Stomach smooth muscle (tissue), 2 donors: ENCODE measurements at regions not wholly inside any gene's neighbourhood (a gene's known extent, or its start where the extent isn't known, plus 50 kb on each side); places are given as distances from the start of the nearest gene placed in this dataset.

Source experiments
- H3K27ac ChIP-seq: one replicate; pipeline ENCODE4 v1.7.0; 2013; ENCODE audit warnings: mild to moderate bottlenecking, low read length, inconsistent platforms
- H3K27me3 ChIP-seq, 2 donors: one replicate each; pipeline ENCODE4 v1.7.0; 2013; ENCODE audit warnings: low read length in 2 of 2; ENCODE audit not compliant: insufficient read depth in 2 of 2, control insufficient read depth in 1 of 2
- H3K36me3 ChIP-seq, 2 donors: one replicate each; pipeline ENCODE4 v1.7.0; 2013; ENCODE audit warnings: low read length in 2 of 2; ENCODE audit not compliant: control insufficient read depth in 2 of 2, insufficient read depth in 2 of 2
- H3K4me1 ChIP-seq: one replicate; pipeline ENCODE4 v1.7.0; 2013; ENCODE audit warnings: low read length; ENCODE audit not compliant: control insufficient read depth, insufficient read depth
- H3K4me3 ChIP-seq, 2 donors: one replicate each; pipeline ENCODE4 v1.7.0; 2013; ENCODE audit warnings: low read length in 2 of 2
- H3K9ac ChIP-seq, 2 donors: one replicate each; pipeline ENCODE4 v1.7.0; 2013; ENCODE audit warnings: low read length in 2 of 2, mild to moderate bottlenecking in 1 of 2
- H3K9me3 ChIP-seq, 2 donors: one replicate each; pipeline ENCODE4 v1.7.0; 2013; ENCODE audit warnings: low read length in 2 of 2; ENCODE audit not compliant: control insufficient read depth in 2 of 2
- donor health status: healthy.
- donor health status: Pancreatic carcinoma.

- H3K27me3 ChIP-seq = no peaks in the 10 kb centered on the region
These were observed 78.6 kb upstream of the PFN2 start for GRCh38 chr3:150049317-150049716.

GRCh38 chr3:150041877-150042276 is 71.2 kb upstream of the PFN2 start:
- no peaks in the 10 kb centered on the region for H3K27me3 ChIP-seq
- H3K36me3 ChIP-seq = no peaks in the 10 kb centered on the region
- no peak overlapping the region for H3K4me3 ChIP-seq

More at GRCh38 chr3:150049317-150049716, 78.6 kb upstream of the PFN2 start:
- no peak overlapping the region for H3K9ac ChIP-seq
- H3K27ac ChIP-seq = no peak overlapping the region
- no peaks in the 10 kb centered on the region for H3K4me1 ChIP-seq
- no peaks in the 10 kb centered on the region for H3K36me3 ChIP-seq
- H3K9me3 ChIP-seq = peaks cover 0 to 2% of the 10 kb centered on the region in 2 donors
- no peak overlapping the region for H3K4me3 ChIP-seq

GRCh38 chr3:150040097-150040496 is 69.4 kb upstream of the PFN2 start:
- Histone ChIP-seq H3K27ac (no peak overlapping the region), H3K36me3 (no peaks in the 10 kb centered on the region), H3K9ac (no peak overlapping the region), H3K4me3 (no peak overlapping the region), H3K4me1 (no peaks in the 10 kb centered on the region), H3K9me3 (peaks cover 3 to 4% of the 10 kb centered on the region in 2 donors), H3K27me3 (no peaks in the 10 kb centered on the region)

More at GRCh38 chr3:150041877-150042276, 71.2 kb upstream of the PFN2 start:
- Histone ChIP-seq H3K9me3 (peaks cover 4 to 5% of the 10 kb centered on the region in 2 donors), H3K27ac (no peak overlapping the region), H3K9ac (no peak overlapping the region), H3K4me1 (no peaks in the 10 kb centered on the region)

GRCh38 chr3:150038830-150039229 is 68.1 kb upstream of the PFN2 start:
- Histone ChIP-seq H3K9me3 (peaks cover 3 to 4% of the 10 kb centered on the region in 2 donors), H3K9ac (no peak overlapping the region), H3K4me1 (no peaks in the 10 kb centered on the region), H3K4me3 (no peak overlapping the region), H3K36me3 (no peaks in the 10 kb centered on the region), H3K27ac (no peak overlapping the region), H3K27me3 (no peaks in the 10 kb centered on the region)

GRCh38 chr3:150036780-150037179 is 66.1 kb upstream of the PFN2 start:
- H3K9me3 ChIP-seq = peaks cover 0 to 4% of the 10 kb centered on the region in 2 donors
- no peaks in the 10 kb centered on the region for H3K27me3 ChIP-seq
- no peaks in the 10 kb centered on the region for H3K4me1 ChIP-seq
- no peak overlapping the region for H3K9ac ChIP-seq
- no peaks in the 10 kb centered on the region for H3K36me3 ChIP-seq
- H3K4me3 ChIP-seq = no peak overlapping the region
- H3K27ac ChIP-seq = no peak overlapping the region

- H3K9me3 ChIP-seq = no peaks in the 10 kb centered on the region
- H3K36me3 ChIP-seq = no peaks in the 10 kb centered on the region
- H3K9ac ChIP-seq = no peak overlapping the region
- H3K4me3 ChIP-seq = no peak overlapping the region
- no peak overlapping the region for H3K27ac ChIP-seq
- H3K4me1 ChIP-seq = no peaks in the 10 kb centered on the region
- no peaks in the 10 kb centered on the region for H3K27me3 ChIP-seq
These were observed 65.4 kb upstream of the PFN2 start for GRCh38 chr3:150035910-150036612.

GRCh38 chr3:150035301-150035779 is 64.6 kb upstream of the PFN2 start:
- Histone ChIP-seq H3K36me3 (no peaks in the 10 kb centered on the region), H3K9ac (no peak overlapping the region), H3K27ac (no peak overlapping the region), H3K4me1 (no peaks in the 10 kb centered on the region), H3K27me3 (no peaks in the 10 kb centered on the region), H3K4me3 (no peak overlapping the region), H3K9me3 (no peaks in the 10 kb centered on the region)

GRCh38 chr3:150033721-150034120 is 63.0 kb upstream of the PFN2 start:
- Histone ChIP-seq H3K36me3 (no peaks in the 10 kb centered on the region), H3K9me3 (no peaks in the 10 kb centered on the region), H3K4me3 (no peak overlapping the region), H3K9ac (no peak overlapping the region), H3K27me3 (no peaks in the 10 kb centered on the region), H3K27ac (no peak overlapping the region), H3K4me1 (no peaks in the 10 kb centered on the region)

GRCh38 chr3:150030841-150031240 is 60.1 kb upstream of the PFN2 start:
- Histone ChIP-seq H3K36me3 (no peaks in the 10 kb centered on the region), H3K27ac (no peak overlapping the region), H3K27me3 (no peaks in the 10 kb centered on the region), H3K9ac (no peak overlapping the region), H3K4me1 (no peaks in the 10 kb centered on the region), H3K4me3 (no peak overlapping the region), H3K9me3 (no peaks in the 10 kb centered on the region)

GRCh38 chr3:150023239-150023636 is 52.5 kb upstream of the PFN2 start:
- no peaks in the 10 kb centered on the region for H3K27me3 ChIP-seq
- no peak overlapping the region for H3K27ac ChIP-seq
- no peak overlapping the region for H3K4me3 ChIP-seq
- no peaks in the 10 kb centered on the region for H3K36me3 ChIP-seq
- no peaks in the 10 kb centered on the region for H3K4me1 ChIP-seq
- no peak overlapping the region for H3K9ac ChIP-seq
- H3K9me3 ChIP-seq = no peaks in the 10 kb centered on the region
